ENCODE measurements at regions not wholly inside any gene's neighbourhood (a gene's known extent, or its start where the extent isn't known, plus 50 kb on each side); places are given as distances from the start of the nearest gene placed in this dataset.
"Not testable (repeated sequence)": the region's sequence is repeated elsewhere in the genome, so short reads cannot be mapped to it uniquely, and the experiment has no call there.

- DNase-seq (ENCODE audit: low spot score) = no peak
These were observed 83.1 kb upstream of the SSTR4 start for GRCh38 chr20:22951966-22952365.

DNA sequence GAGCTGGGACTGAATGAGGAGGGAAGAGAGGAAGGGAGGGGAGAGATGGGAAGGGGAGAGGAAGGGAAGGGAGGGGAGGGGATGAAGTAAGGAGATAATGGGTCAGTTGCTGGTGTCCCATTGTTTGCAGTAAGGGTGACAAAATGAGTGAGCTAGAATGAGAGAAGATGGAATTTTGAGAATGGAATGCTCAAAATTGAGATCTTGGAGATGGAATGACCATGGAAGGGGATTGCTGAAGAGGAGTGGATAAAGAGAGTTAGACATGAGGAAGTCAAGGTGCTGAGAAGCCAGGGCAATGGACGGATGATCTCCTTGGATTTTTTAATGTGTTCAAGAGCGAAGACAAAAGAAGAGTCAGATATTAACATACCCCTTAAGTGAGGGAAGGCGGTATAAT, 80.5 kb upstream of the SSTR4 start:
- DNase-seq (ENCODE audit: low spot score) = no peak

DNA sequence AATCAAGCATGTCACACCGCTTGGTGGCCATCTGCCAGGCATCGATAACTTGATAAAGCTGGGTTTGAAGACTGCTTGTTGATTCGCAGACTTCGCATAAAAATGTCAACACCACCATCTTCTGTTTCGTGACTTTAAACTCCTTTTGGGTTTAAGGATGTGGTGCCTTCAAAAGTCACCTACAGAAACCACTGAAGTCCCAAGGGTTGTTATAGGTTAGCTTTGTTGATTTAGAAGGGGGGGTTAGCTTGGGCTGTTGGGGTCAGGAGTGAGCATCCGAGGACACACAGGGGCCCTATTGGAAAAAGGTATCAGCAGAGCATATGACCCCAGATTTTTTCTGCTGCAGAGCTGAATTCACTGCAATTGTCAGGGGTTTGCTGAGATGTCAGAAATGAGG, 76.7 kb upstream of the SSTR4 start:
- no peak for DNase-seq (ENCODE audit: low spot score)

GRCh38 chr20:22962567-22963439, 72.3 kb upstream of the SSTR4 start:
- DNase-seq (ENCODE audit: low spot score) = no peak

DNA sequence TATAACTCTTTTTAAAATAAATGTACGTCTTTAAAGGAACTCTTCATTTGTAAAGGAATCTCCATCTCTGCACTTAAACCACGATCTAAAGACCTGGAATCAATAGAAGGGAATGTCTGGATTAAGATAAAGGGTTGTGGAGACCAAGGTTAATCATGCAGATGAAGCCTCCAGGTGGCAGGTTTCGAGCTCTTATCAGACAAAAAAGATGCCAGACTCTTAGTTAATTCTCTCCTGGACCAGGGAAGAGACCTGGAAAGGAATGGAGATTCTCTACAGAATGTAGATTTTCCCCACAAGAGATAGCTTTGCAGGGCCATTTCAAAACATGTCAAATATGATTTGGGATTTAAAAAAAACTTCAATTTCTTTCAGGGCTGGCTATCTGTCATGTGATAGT, 71.5 kb upstream of the SSTR4 start:
- no peak for DNase-seq (ENCODE audit: low spot score)

- no peak for DNase-seq (ENCODE audit: low spot score)
These were observed 68.2 kb upstream of the SSTR4 start for GRCh38 chr20:22966787-22967464.

DNA sequence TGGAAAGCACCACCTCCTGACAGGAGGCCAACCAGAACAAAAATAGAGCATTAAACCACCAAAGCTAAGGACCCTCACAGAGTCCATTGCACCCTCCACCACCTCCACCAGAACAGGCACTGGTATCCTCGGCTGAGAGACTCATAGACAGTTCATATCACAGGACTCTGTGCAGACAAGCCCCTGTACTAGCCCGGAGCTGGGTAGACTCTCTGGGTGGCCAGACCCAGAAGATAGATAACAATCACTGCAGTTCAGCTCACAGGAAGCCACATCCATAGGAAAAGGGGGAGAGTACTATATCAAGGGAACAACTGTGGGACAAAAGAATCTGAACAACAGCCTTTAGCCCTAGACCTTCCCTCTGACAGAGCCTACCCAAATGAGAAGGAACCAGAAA, 67.4 kb upstream of the SSTR4 start:
- not testable (repeated sequence) for DNase-seq (ENCODE audit: low spot score)

DNA sequence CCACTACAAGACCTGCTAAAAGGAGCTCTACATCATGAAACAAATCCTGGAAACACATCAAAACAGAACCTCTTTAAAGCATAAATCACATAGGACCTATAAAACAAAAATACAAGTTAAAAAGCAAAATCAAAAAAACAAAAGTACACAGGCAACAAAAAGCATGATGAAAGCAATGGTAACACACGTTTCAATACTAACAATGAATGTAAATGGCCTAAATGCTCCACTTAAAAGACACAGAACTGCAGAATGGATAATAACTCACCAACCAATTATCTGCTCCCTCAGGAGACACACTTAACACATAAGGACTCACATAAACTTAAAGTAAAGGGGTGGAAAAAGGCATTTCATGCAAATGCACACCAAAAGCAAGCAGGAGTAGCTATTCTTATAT, 66.1 kb upstream of the SSTR4 start:
- not testable (repeated sequence) for DNase-seq (ENCODE audit: low spot score)

GRCh38 chr20:22971077-22971476, 64.0 kb upstream of the SSTR4 start:
- not testable (repeated sequence) for DNase-seq (ENCODE audit: low spot score)

- DNase-seq (ENCODE audit: low spot score) = no peak
These were observed 60.8 kb upstream of the SSTR4 start for GRCh38 chr20:22974354-22974753.

DNA sequence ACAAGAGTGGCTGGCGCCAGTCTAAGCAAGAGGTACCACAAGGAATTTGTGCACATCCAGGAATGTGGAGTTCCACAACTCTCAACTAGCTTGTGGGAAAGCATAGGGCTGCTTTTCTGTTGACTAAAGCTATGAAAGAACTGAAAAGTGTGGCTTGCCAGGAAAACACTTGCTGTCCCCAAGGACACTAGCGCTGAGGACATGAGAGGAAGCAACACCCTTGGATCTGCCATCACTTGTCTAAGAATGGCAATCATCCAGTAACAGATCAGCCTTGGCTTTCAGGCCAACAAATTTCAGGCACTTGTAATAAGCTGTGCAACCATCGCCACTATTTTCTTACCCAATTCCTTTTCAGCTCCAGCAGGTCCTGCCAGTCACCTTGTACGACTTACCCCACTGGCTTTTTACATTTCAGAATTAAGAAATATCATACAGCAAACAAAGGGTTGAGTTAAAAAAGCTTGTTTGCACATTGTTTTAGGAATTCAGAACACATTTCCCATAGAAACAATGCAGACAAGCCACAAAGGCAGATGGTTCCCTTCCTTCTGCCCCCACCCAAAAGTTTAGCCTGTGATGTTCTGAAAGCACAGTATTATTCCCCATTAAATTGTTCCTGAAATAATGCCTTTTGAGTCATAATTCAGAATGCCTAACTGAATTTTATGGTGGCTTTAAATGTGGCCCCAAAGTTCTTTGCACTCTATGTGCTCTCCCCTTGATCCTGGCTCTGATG, 57.9 kb upstream of the SSTR4 start:
- no peak for DNase-seq (ENCODE audit: low spot score)

DNA sequence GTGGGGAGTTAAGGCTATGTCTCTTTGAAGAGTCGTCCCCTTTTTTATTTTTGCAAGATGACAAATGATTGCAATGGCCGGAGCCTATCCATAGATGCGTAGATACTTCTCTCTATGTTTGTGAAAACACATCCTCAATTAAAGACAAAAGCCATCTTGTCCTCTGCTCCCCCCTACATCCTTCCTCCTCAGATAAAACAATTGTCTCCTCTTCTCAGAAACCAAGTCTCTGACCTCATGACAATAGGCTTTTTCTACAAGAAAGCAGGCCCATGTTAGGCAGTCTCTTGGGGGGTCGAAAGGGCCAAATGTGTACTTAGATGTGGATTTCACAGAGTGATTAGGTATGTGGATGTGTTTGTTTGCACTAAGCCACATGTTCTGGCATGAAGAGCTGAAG, 51.1 kb upstream of the SSTR4 start:
- DNase-seq (ENCODE audit: low spot score) = no peak

- no peak for DNase-seq (ENCODE audit: low spot score)
These were observed 50.5 kb upstream of the SSTR4 start for GRCh38 chr20:22984606-22985005.

GRCh38 chr20:22985239-22985778, 49.8 kb upstream of the SSTR4 start:
- no peak for DNase-seq (ENCODE audit: low spot score)
